ENCODE measurements at regions not wholly inside any gene's neighbourhood (a gene's known extent, or its start where the extent isn't known, plus 50 kb on each side); places are given as distances from the start of the nearest gene placed in this dataset.
A peak's percentile ranks its signal among the peaks of the same experiment; 100 is the strongest.

DNA sequence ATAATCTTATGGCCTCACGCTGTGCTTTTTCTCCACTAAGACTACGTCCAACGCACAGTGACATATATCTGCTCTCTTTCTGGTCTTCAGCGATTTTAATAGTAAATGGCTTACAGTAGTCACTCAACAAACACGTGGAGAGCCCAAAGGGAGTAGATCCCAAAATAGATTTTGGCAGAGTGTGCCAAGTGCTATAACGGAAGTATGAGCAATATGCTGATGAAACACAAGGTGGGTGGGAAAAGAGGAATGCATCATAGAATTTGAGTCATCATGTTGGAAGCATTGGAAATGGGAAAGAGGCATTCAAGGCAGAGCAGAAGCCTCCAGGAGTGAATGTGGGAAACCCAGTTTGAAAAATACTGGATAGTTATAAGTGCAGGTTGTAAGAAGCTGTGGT is 129.1 kb upstream of the LDB2 start:
- H3K4me1 ChIP-seq (ENCODE audit: control insufficient read depth, extremely low read depth, insufficient read depth, low read length), result peaks cover 33% of the 10 kb centered on the region
- ChIA-PET POLR2A (no interaction called here), CTCF (no interaction called here)
- dilution Hi-C loops (cut with MboI; ENCODE audit: extremely low pct_ligation_motif_present, low sequenced_read_pairs), result no loop called here
- peak overlapping the region; percentile 48 for H3K27ac ChIP-seq (ENCODE audit: insufficient read depth, low read depth, low read length)
- H3K79me2 ChIP-seq (ENCODE audit: control insufficient read depth, insufficient read depth, low read length), result no peaks in the 10 kb centered on the region
- no peaks in the 10 kb centered on the region for H3K9me3 ChIP-seq (replicated peaks; ENCODE audit: control insufficient read depth, insufficient read depth, low read length)
- H3K9me1 ChIP-seq (replicated peaks; ENCODE audit: control insufficient read depth, extremely low read depth, insufficient read depth, low read length), result no peaks in the 10 kb centered on the region
- BruUV-seq (replicated peaks), result no TSS peak
- H4K20me1 ChIP-seq (replicated peaks; ENCODE audit: control insufficient read depth, extremely low read depth, insufficient read depth, low read length), result no peaks in the 10 kb centered on the region
- intact Hi-C loops (cut with micrococcal nuclease), result loop anchor here (5.0 kb wide), 1 partner anchor 115 kb away; no protein-coding TSS in a partner anchor
- H2AFZ ChIP-seq (ENCODE audit: low read depth, low read length), result no peak overlapping the region
- no peak overlapping the region for H3K4me3 ChIP-seq (replicated peaks in 1 of 3; ENCODE audit: insufficient read depth in 1 of 3, low read depth in 1 of 3, low read length in 3 of 3)
- no peak for TF ChIP-seq MYC (IDR thresholded peaks at IDR 0.05; ENCODE audit: low read depth, low read length)
- peak; percentile 73 for TF ChIP-seq POLR2AphosphoS5 (IDR thresholded peaks at IDR 0.05; ENCODE audit: insufficient read depth, low read depth, low read length)
- TF ChIP-seq, protein P1, sequence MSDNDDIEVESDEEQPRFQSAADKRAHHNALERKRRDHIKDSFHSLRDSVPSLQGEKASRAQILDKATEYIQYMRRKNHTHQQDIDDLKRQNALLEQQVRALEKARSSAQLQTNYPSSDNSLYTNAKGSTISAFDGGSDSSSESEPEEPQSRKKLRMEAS (IDR thresholded peaks at IDR 0.05; ENCODE audit: insufficient read depth, insufficient read length), result peak; percentile 67
- TF ChIP-seq POLR2A (IDR thresholded peaks at IDR 0.05; ENCODE audit: low read depth, low read length), result no peak
- peak; percentile 97 for TF ChIP-seq FOS (IDR thresholded peaks at IDR 0.05; ENCODE audit: borderline replicate concordance, insufficient read depth, low read length)
- TF ChIP-seq GATA2 (IDR thresholded peaks at IDR 0.05; ENCODE audit: insufficient read depth, insufficient read length, low read depth, low read length), result peak; percentile 47
- TF ChIP-seq, protein P2, sequence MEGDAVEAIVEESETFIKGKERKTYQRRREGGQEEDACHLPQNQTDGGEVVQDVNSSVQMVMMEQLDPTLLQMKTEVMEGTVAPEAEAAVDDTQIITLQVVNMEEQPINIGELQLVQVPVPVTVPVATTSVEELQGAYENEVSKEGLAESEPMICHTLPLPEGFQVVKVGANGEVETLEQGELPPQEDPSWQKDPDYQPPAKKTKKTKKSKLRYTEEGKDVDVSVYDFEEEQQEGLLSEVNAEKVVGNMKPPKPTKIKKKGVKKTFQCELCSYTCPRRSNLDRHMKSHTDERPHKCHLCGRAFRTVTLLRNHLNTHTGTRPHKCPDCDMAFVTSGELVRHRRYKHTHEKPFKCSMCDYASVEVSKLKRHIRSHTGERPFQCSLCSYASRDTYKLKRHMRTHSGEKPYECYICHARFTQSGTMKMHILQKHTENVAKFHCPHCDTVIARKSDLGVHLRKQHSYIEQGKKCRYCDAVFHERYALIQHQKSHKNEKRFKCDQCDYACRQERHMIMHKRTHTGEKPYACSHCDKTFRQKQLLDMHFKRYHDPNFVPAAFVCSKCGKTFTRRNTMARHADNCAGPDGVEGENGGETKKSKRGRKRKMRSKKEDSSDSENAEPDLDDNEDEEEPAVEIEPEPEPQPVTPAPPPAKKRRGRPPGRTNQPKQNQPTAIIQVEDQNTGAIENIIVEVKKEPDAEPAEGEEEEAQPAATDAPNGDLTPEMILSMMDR (IDR thresholded peaks at IDR 0.05; ENCODE audit: extremely low read depth in 1 of 2, insufficient read depth in 1 of 2, low read depth in 1 of 2, low read length in 2 of 2), result no peak
- peak; percentile 97 for TF ChIP-seq JUN (IDR thresholded peaks at IDR 0.05; ENCODE audit: borderline replicate concordance, insufficient read depth, insufficient read length, low read depth)
- no peak for TF ChIP-seq EZH2 (IDR thresholded peaks at IDR 0.05; ENCODE audit: borderline replicate concordance, low read depth, low read length, severe bottlenecking)
- no peaks in the 10 kb centered on the region for H3K27me3 ChIP-seq (ENCODE audit: control insufficient read depth in 2 of 2, insufficient read depth in 2 of 2, low read length in 2 of 2)
- H3K36me3 ChIP-seq (ENCODE audit: control insufficient read depth in 2 of 2, extremely low read depth in 1 of 2, insufficient read depth in 2 of 2, low read length in 2 of 2), result no peaks in the 10 kb centered on the region
- peak; percentile 87 for DNase-seq (ENCODE audit: low read depth, low spot score)
- H3K4me2 ChIP-seq (ENCODE audit: insufficient read depth, low read length), result no peak overlapping the region
- FAIRE-seq, result peak; percentile 79
- H3K9ac ChIP-seq (replicated peaks; ENCODE audit: extremely low read depth, insufficient read depth, low read length), result no peak overlapping the region
